GM19463 (cell line): ENCODE measurements at regions not wholly inside any gene's neighbourhood (a gene's known extent, or its start where the extent isn't known, plus 50 kb on each side); places are given as distances from the start of the nearest gene placed in this dataset.
"Not testable (repeated sequence)": the region's sequence is repeated elsewhere in the genome, so short reads cannot be mapped to it uniquely, and the experiment has no call there.

ENCODE experiments used
- ATAC-seq: cut with Tn5 transposase; IDR thresholded peaks from one replicate; pipeline ENCODE4 v1.9.1; 2021; ENCODE audit warnings: mild to moderate bottlenecking, moderate library complexity; ENCODE audit not compliant: unreplicated experiment

DNA sequence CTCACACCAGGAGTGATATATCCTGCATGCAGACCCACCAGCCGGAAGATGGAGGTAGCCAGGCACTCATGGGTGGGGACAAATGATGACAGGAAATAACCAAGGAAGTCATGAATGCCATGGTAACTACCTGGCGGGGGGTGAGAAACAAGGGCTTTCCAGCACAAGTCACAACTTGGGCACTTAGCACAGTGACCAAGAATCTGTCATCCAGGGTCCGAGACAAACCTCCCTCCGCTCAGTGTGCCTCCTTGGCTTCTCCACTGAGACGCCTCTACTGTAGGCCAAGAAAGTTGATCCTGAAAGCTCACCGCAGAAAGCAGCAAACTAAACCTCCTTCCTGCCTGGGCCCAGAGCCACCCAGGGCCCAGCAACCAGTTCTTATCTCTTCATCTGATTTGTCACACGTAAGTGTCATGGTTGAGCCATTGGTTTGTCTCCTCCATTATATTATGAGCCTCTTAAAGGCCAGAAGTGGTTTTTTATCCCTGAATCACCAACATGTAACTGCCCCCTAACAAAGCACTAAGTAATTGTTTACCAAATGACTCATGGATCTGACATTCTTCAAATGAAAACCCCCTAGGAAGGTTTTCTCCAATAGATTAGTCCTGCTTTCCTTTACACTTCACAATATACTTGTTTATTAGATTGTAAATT lies 84.3 kb upstream of the TAB2 start:
- ATAC-seq = no peak

DNA sequence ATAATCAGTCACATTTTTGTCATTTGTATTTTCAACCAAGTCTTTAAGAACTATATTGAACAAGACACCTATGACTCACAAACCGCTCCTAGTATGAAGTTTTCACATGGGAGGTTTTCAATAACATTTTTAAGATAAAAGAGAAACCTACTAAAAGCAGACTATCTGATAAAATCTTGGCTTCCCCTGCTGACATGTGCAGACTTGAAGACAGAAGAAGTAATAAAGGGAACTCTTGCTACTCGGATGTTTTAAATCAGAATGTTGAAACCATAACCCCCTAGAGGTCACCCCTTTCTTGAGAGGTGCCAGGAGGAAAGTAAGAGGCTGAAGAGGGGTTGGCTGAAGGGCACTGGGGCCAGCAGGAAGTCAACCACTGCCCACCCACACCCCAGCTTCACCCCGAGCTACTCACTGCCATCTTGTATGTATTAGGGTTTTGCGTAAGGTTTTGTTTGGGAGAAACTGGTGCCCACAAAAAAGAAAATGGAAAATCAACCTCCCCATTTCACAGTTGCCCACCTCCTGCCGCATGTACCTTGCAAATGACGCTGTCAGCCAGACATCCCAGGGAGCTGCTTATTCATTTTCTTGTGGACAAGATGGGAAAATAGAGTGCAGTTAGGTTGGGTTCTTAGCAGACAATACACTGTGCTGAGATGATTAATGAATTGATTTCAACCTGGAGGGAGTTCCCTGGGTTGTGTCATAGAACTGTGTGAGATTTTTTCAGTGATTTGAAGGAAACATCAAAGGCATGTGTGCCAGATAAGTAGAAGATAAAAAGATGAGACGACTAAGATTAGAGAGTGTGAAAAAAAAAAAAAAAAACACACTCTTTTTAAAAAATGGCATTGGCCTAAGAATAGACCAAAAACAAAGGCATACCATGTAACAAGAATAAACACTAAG lies 83.2 kb upstream of the TAB2 start:
- no peak for ATAC-seq

GRCh38 chr6:149235130-149235561 lies 82.4 kb upstream of the TAB2 start:
- ATAC-seq = peak; percentile 80

DNA sequence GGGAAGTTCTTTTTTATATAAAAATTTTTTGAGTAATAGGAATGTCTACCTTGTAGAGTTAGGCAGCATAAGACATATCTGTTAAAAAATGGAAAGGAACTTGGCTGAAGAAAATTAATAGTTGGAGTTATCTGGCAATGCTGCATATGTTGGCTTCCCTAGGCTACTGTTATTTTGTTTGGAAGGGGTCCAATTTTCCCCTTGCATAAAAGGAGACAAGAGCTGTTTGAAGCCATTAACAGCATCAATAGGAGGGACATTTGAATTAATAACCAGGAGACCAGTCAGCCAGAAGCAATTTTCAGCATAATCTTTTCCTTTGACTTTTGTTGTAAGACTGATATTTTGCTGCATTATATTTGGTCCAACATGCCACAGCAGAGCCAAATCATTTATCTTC lies 80.9 kb upstream of the TAB2 start:
- ATAC-seq = no peak

DNA sequence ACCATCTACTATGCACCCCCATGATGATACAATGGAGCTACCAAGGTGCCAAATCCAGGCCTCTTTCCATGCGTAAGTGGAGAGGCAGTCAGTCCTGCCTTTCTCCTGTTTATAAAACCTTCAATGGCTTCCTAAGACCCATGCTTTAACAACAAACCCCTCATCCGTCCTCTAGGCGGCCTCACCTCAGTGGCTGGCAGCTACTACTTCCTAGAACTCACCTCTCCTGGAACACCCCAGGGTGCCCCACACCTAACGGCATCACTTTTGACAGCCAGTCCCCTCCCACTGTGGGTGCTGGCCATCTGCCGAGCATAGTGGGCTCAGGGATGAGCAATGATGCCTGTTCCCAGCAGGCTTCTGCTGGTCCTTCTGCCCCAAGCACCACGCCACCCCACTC lies 80.0 kb upstream of the TAB2 start:
- ATAC-seq = no peak

DNA sequence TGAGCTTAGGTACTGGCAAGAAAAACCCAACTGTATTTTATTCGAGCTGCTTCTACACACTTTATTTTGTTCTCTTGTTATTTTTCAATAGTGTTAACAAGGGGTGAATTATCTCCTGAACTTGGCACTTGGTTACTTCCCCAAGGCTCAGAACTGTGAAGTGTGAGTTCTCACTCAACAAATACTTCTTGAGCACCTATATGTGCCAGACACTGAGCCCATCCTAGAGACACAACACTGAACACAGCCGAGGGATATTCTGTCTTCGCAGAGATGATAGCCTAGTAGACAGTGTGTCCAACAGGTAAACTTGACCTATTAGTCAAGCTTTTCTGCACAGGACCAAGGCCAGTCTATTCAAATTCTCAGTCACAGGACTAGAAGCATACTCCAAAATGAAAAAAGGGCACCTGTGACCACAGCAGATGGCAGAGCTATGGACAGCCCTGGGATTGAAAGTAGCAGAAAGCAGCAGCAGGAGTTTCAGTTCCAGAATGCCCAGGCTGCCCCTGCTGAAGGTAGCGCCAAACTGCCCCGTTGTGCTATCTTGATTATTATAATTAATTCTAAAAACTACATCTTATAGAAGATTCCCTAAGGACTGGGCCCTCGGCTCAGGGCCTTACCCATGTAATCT lies 77.8 kb upstream of the TAB2 start:
- no peak for ATAC-seq

GRCh38 chr6:149242883-149243282 lies 74.6 kb upstream of the TAB2 start:
- no peak for ATAC-seq

DNA sequence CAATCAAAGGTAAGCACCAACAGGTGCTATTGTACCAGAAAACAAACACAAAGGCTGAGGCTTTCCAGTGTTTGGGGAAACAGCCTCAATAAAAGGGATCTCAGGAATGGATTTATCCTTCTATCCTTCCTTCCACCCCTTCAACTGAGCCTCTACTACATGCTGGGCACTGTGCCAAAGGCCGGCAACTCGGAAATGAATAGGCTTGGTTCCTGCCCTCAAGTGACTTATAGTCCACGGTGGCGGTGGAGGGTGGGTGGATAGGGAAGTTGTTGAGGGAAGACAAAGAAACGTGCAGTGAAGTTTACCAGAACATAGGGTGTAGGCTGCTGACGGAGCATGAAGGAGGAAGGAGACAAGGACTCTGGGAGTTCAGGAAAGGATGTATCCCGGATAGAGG lies 73.4 kb upstream of the TAB2 start:
- no peak for ATAC-seq

DNA sequence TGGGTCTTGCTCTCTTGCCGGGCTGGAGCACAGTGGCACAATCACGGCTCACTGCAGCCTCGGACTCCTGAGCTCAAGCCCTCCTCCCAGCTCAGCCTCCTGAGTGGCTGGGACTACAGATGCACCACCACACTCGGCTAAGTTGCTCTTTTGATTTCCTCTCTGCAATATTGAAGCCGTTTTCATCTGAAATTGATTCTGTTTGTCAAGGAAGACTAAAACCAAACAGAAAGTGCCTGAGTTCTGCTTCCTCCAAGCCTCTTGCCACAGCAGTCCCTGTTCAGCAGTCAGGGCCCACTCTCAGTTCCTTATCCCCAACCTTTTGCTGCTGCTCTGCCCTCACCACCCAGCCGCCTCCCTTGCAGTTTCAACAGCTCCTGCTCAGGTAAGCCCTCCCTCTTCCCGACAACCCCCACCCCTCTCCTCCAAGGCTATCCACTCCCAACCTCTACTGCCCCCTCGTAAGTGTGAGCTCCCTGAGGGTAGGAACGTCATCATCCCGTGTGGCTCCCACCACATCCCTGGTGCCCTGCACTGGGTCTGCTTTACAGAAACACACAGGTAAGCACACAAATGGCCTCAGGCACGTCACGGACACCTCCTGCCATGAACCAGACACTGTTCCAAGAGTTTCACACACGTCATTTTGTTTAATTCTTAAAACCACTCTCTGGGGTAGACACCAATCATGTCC lies 70.7 kb upstream of the TAB2 start:
- peak; percentile 94 for ATAC-seq

DNA sequence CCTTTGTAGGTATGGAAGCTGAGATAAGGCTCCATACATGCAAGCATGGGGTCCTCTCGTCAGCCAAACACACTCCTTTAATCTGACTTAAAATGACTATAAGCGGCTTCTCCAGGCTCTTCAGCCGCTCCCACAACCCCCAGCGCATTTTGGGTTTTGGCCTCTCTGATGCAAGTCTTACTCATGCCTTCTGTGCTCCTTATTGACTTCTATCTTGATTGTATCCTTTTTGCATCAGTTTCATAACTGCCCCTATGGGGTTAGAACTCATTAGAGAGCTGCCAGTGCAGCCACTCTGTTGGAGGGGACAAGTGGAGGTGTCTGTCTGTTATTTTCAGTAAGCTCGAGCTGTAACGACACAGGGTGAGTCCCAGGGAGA lies 70.1 kb upstream of the TAB2 start:
- no peak for ATAC-seq

DNA sequence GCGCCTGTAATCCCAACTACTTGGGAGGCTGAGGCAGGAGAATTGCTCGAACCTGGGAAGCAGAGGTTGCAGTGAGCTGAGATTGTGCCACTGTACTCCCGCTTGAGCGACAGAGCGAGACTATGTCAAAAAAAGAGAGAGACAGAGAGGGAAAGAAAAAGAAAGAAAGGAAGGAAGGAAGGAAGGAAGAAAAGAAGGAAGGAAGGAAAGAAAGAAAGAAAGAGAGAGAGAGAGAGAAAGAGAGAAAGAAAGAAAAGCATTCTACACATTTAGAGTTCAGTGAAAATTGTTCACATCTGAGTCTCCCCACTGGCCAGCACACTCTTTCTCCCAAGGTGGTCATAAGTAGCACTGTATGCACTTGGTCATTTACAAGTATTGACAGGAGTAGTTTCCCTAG lies 69.2 kb upstream of the TAB2 start:
- ATAC-seq = not testable (repeated sequence)

- ATAC-seq = no peak
These were observed 68.7 kb upstream of the TAB2 start for GRCh38 chr6:149248693-149249369.

DNA sequence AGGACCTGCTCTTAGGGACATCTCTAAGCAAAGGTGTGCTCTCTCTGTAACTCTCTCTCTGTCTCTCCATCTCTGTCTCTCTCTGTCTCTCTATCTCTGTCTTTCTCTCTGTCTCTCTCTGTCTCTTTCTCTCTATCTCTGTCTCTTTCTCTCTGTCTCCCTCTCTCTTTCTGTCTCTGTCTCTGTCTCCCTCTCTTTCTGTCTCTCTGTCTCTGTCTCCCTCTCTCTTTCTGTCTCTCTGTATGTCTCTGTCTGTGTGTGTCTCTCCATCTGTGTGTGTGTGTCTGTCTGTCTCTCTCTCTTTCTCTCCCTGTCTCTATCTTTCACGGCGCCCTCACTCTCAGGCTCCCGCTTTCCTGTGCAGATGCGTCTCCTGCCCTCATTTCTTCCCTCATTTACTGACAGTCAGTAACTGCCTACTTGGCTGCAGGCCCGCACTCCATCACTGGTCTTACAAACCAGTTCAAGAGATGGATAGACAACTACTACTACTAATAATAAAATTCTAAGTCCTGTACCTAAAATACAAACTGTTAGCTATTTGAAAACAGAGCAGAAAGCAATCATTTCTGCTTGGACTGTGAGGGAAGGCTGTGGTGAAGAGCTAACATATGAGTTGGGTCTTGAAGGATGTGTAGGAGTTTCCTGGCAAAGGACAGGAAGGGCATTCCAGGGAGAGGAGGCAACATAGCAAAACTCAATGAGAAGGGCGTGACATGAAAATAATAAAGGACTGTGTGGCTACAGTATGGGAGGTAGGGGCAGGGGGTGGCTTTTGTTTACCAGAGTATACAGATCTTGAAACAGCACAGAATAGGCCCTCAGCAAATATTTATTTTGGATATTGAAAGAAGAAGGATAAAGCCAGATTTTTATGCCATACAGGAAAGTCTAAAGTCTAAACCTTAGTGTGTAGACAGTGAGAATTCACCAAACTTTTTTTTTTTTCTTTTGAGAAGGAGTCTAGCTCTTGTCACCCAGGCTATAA lies 67.8 kb upstream of the TAB2 start:
- ATAC-seq = no peak

DNA sequence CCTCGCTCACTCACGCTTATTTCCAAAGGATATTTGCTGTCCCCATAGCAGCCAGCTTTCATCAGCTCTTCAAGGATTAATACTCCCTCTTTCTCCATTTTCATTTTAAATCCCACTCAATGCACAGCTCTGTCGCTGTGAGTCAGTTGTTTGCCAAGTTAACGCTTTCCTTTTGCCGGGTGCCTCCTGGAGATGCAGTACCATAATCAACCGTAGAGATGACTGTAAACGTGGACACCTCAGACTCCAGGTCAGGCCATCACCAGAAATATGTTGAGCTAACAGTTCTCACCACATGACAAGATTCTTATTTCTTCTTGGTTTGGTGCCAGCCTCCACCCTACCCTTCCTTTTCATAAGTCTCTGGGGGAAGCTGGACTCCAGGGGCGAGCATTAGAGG lies 66.6 kb upstream of the TAB2 start:
- ATAC-seq = no peak

DNA sequence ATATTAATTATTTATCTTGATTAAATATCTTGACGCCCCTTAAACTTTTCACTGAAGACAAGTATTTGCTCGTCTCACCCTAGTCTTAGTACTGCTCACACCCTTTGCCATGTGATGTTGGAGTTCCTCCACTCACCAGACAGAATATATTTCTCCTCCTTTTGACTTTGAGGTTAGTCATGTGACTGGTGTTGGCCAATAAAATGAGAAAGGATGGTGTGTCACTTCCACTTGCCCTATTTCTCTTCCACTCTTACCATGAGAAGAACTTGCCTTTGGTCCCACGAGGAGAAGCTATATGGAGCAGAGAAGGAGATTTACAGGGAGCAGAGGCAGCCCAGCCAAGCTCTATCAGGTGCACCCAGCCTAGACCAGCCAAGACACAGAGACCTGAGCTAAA lies 64.9 kb upstream of the TAB2 start:
- no peak for ATAC-seq

GRCh38 chr6:149254253-149254652 lies 63.3 kb upstream of the TAB2 start:
- ATAC-seq = no peak

- ATAC-seq = no peak
These were observed 57.8 kb upstream of the TAB2 start for GRCh38 chr6:149259753-149260152.

DNA sequence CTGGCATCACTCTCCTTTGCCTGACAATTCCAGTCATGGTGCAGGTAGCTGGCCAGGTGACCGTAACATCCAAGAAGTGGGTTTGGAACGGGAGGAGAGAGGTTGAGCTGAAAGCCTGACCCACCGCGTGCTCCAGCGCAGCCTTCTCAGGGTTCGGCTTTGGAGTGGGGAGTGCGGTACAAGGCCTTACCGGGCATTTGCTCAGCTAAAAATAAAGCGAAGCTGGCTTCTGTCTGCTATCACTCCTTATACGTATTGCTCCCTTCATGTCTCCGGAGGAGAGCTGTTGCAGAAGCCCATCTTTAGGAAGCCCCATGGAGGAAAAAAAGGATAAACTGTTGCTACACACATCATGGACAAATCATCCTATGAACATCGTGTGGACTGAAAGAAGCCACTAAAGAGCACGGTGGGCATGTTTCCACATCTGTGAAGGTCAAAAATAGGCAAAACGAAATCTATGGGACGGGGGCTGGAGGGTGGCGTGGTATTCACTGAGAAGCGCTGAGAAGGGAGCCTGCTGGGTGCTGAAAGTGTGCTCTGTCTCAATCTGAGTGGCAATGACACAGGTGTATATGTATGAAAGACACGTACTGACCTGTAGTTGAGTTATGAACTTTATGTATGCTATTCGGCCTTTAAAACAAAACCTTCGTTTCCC lies 57.2 kb upstream of the TAB2 start:
- no peak for ATAC-seq
